ENCODE measurements at regions not wholly inside any gene's neighbourhood (a gene's known extent, or its start where the extent isn't known, plus 50 kb on each side); places are given as distances from the start of the nearest gene placed in this dataset.

GRCh38 chr5:4180703-4181102 is 585.1 kb downstream of the IRX1 start:
- Histone ChIP-seq H2AK5ac (ENCODE audit: insufficient read length, low read length) (no peak overlapping the region), H4K91ac (ENCODE audit: insufficient read length, low read depth, low read length) (no peak overlapping the region), H2BK20ac (ENCODE audit: low read depth, low read length, poor library complexity, severe bottlenecking) (no peak overlapping the region), H3K79me1 (ENCODE audit: insufficient read depth, low read depth, low read length, poor library complexity, severe bottlenecking) (no peaks in the 10 kb centered on the region), H3K18ac (ENCODE audit: insufficient read length, low read depth, low read length) (no peak overlapping the region), H3K9me3 (ENCODE audit: control insufficient read depth, low read depth, low read length) (no peaks in the 10 kb centered on the region), H4K8ac (replicated peaks; ENCODE audit: insufficient read length, low read depth, low read length) (no peak overlapping the region), H3K4me1 (ENCODE audit: insufficient read depth, low read length) (no peaks in the 10 kb centered on the region), H3K79me2 (ENCODE audit: insufficient read depth, low read length) (no peaks in the 10 kb centered on the region), H3K9ac (ENCODE audit: extremely low read depth, insufficient read length, low read length) (no peak overlapping the region), H3K4me2 (ENCODE audit: insufficient read depth, insufficient read length, low read length) (no peak overlapping the region), H4K20me1 (ENCODE audit: control insufficient read depth, insufficient read depth, insufficient read length) (no peaks in the 10 kb centered on the region), H2BK12ac (ENCODE audit: insufficient read length, low read depth, low read length) (no peak overlapping the region), H4K5ac (ENCODE audit: insufficient read length, low read depth, low read length) (no peak overlapping the region), H3T11ph (ENCODE audit: low read length) (no peak overlapping the region), H3K23me2 (ENCODE audit: insufficient read length, low read depth, low read length, poor library complexity, severe bottlenecking) (no peaks in the 10 kb centered on the region), H3K56ac (ENCODE audit: insufficient read length, low read depth, low read length) (no peak overlapping the region), H2BK15ac (ENCODE audit: low read depth, low read length) (no peak overlapping the region), H2BK120ac (ENCODE audit: low read depth, low read length, poor library complexity, severe bottlenecking) (no peak overlapping the region), H3K27ac (ENCODE audit: insufficient read length, low read depth, low read length) (no peak overlapping the region), H3K27me3 (ENCODE audit: insufficient read depth, low read length) (no peaks in the 10 kb centered on the region), H2AFZ (ENCODE audit: low read length) (no peak overlapping the region), H3K23ac (ENCODE audit: insufficient read length, low read depth, low read length) (no peak overlapping the region), H2BK5ac (ENCODE audit: insufficient read length, low read length) (no peak overlapping the region), H3K4ac (ENCODE audit: low read depth, low read length) (no peak overlapping the region), H3K14ac (ENCODE audit: insufficient read depth, low read length) (no peak overlapping the region)
- DNase-seq, result no peak
- TF ChIP-seq CTCF (conservative IDR thresholded peaks at IDR 0.05), result no peak
- H3K4me1 Mint-ChIP-seq, result no peaks in the 10 kb centered on the region
- no peak overlapping the region for H3K4me3 Mint-ChIP-seq
- H3K9me3 Mint-ChIP-seq, result peaks cover 22 to 26% of the 10 kb centered on the region in 2 experiments; a peak in 4 of 5 replicates
- WGBS (ENCODE audit: extremely low coverage, insufficient read length, low lambda C conversion rate), result no CpG with 5 or more reads among the region's 5 CpGs
- no peaks in the 10 kb centered on the region for H3K27me3 Mint-ChIP-seq (ENCODE audit: low read depth)
- H3K27ac Mint-ChIP-seq, result no peak overlapping the region
- H3K36me3 Mint-ChIP-seq (ENCODE audit: insufficient read depth in 1 of 3, low read depth in 3 of 3), result peaks cover 0 to 26% (median 4%) of the 10 kb centered on the region in 3 experiments; a peak in 6 of 7 replicates

All from H9 (cell line).